OCI-LY1 (cell line): ENCODE measurements at regions not wholly inside any gene's neighbourhood (a gene's known extent, or its start where the extent isn't known, plus 50 kb on each side); places are given as distances from the start of the nearest gene placed in this dataset.

Experiments
- H2AFZ ChIP-seq: fragments of 200-600 bp; sonication (generic), shearing (Covaris generic); 2 replicates; pipeline ENCODE4 v1.6.0; 2014; ENCODE audit warnings: antibody characterized with exemption, mild to moderate bottlenecking, low read length
- H3F3A ChIP-seq: fragments of 200-600 bp; sonication (generic), shearing (Covaris generic); 2 replicates; pipeline ENCODE4 v1.6.0; 2014; ENCODE audit warnings: mild to moderate bottlenecking, antibody characterized with exemption, low read length, moderate library complexity; ENCODE audit not compliant: insufficient read depth
- H3K27ac ChIP-seq: fragments of 200-600 bp; sonication (generic); 2 replicates; pipeline ENCODE4 v1.5.1; 2014; ENCODE audit warnings: low read length, mixed run types, mild to moderate bottlenecking, low read depth; ENCODE audit not compliant: poor library complexity, severe bottlenecking
- H3K27me3 ChIP-seq: fragments of 200-600 bp; sonication (generic); 2 replicates; pipeline ENCODE4 v1.6.0; 2014; ENCODE audit warnings: antibody characterized with exemption, mild to moderate bottlenecking, low read length, moderate library complexity; ENCODE audit not compliant: insufficient read depth
- H3K36me3 ChIP-seq: fragments of 200-600 bp; sonication (generic); 2 replicates; pipeline ENCODE4 v1.6.1; 2014; ENCODE audit warnings: mild to moderate bottlenecking, antibody characterized with exemption, low read length, moderate library complexity, mixed read lengths; ENCODE audit not compliant: insufficient read depth
- H3K4me1 ChIP-seq: fragments of 200-600 bp; sonication (generic); 2 replicates; pipeline ENCODE4 v1.5.1; 2014; ENCODE audit warnings: mild to moderate bottlenecking, low read length, moderate library complexity; ENCODE audit not compliant: insufficient read depth, severe bottlenecking
- H3K4me2 ChIP-seq: fragments of 200-600 bp; sonication (generic), shearing (Covaris generic); 2 replicates; pipeline ENCODE4 v1.6.1; 2014; ENCODE audit warnings: low read length
- H3K4me3 ChIP-seq: fragments of 200-600 bp; sonication (generic); 2 replicates; pipeline ENCODE4 v1.5.1; 2014; ENCODE audit warnings: low read length, low read depth, mild to moderate bottlenecking, mixed read lengths; ENCODE audit not compliant: poor library complexity, severe bottlenecking
- H3K79me2 ChIP-seq: fragments of 200-600 bp; shearing (Covaris generic); 2 replicates; pipeline ENCODE4 v1.6.1; 2016; ENCODE audit warnings: mixed run types, low read length, mixed read lengths; ENCODE audit not compliant: insufficient read depth
- H3K9ac ChIP-seq: fragments of 200-600 bp; sonication (generic), shearing (Covaris generic); 2 replicates; pipeline ENCODE4 v1.6.1; 2014; ENCODE audit warnings: mild to moderate bottlenecking, low read length, mixed read lengths
- H3K9me2 ChIP-seq: fragments of 200-600 bp; sonication (generic), shearing (Covaris generic); 2 replicates; pipeline ENCODE4 v1.6.1; 2014; ENCODE audit warnings: low read depth, mild to moderate bottlenecking, low read length, mixed read lengths
- H3K9me3 ChIP-seq: fragments of 200-600 bp; shearing (Covaris generic); 2 replicates; pipeline ENCODE4 v1.6.1; 2014; ENCODE audit warnings: low read length, mixed read lengths
- H4K20me1 ChIP-seq: fragments of 200-600 bp; sonication (generic), shearing (Covaris generic); 2 replicates; pipeline ENCODE4 v1.6.0; 2016; ENCODE audit warnings: mild to moderate bottlenecking, low read length; ENCODE audit not compliant: insufficient read depth
- EZH2 ChIP-seq: fragments of 200-600 bp; sonication (generic), shearing (Covaris generic); IDR thresholded peaks from 2 replicates; pipeline ENCODE4 v1.8.0; 2017; ENCODE audit warnings: borderline replicate concordance, mixed run types, mild to moderate bottlenecking, antibody characterized with exemption, low read length, moderate library complexity, mixed read lengths
- TF ChIP-seq, protein P1 (sequence below): fragments of 200-600 bp; sonication (generic), shearing (Covaris generic); IDR thresholded peaks from 2 replicates; pipeline ENCODE4 v1.5.1; 2017; ENCODE audit warnings: mild to moderate bottlenecking, antibody characterized with exemption, low read length, moderate library complexity, mixed read lengths

DNA sequence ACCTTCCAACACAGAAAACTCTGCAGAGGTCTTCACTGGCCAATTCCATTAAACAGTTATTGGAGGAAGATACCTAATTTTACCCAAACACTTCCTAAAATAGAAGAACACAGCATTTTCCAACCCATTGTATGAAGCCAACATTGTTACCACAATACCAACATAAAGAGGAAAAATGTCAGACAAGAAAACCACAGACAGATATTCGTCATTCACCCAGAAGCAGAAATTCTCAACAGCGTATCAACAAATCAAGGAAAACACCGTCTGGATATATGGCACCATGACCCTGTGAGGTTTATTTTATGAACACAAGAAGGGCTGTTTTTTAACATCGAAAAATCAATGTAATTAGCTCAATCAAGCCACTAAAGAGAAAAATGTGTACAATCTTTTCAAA is 255.6 kb downstream of the ASMT start:
- Histone ChIP-seq H3F3A (no peaks in the 10 kb centered on the region), H3K79me2 (no peaks in the 10 kb centered on the region), H3K4me1 (no peaks in the 10 kb centered on the region), H2AFZ (no peak overlapping the region), H3K9me3 (no peaks in the 10 kb centered on the region), H3K9ac (no peak overlapping the region), H4K20me1 (no peaks in the 10 kb centered on the region), H3K27ac (no peak overlapping the region), H3K36me3 (no peaks in the 10 kb centered on the region), H3K4me2 (no peak overlapping the region), H3K27me3 (no peaks in the 10 kb centered on the region), H3K4me3 (no peak overlapping the region), H3K9me2 (no peaks in the 10 kb centered on the region)
- no peak for TF ChIP-seq EZH2
- TF ChIP-seq, protein P1, sequence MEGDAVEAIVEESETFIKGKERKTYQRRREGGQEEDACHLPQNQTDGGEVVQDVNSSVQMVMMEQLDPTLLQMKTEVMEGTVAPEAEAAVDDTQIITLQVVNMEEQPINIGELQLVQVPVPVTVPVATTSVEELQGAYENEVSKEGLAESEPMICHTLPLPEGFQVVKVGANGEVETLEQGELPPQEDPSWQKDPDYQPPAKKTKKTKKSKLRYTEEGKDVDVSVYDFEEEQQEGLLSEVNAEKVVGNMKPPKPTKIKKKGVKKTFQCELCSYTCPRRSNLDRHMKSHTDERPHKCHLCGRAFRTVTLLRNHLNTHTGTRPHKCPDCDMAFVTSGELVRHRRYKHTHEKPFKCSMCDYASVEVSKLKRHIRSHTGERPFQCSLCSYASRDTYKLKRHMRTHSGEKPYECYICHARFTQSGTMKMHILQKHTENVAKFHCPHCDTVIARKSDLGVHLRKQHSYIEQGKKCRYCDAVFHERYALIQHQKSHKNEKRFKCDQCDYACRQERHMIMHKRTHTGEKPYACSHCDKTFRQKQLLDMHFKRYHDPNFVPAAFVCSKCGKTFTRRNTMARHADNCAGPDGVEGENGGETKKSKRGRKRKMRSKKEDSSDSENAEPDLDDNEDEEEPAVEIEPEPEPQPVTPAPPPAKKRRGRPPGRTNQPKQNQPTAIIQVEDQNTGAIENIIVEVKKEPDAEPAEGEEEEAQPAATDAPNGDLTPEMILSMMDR = no peak

GRCh38 chrX:1871887-1872286 is 257.0 kb downstream of the ASMT start:
- H3K4me3 ChIP-seq = no peak overlapping the region
- TF ChIP-seq, protein P1 = no peak
- no peak for TF ChIP-seq EZH2
- no peaks in the 10 kb centered on the region for H3K79me2 ChIP-seq
- no peaks in the 10 kb centered on the region for H3K9me3 ChIP-seq
- no peaks in the 10 kb centered on the region for H3F3A ChIP-seq
- no peak overlapping the region for H3K4me2 ChIP-seq
- H2AFZ ChIP-seq = no peak overlapping the region
- no peaks in the 10 kb centered on the region for H3K9me2 ChIP-seq
- no peaks in the 10 kb centered on the region for H3K27me3 ChIP-seq
- no peaks in the 10 kb centered on the region for H4K20me1 ChIP-seq
- no peaks in the 10 kb centered on the region for H3K36me3 ChIP-seq
- no peak overlapping the region for H3K9ac ChIP-seq
- H3K4me1 ChIP-seq = no peaks in the 10 kb centered on the region
- no peak overlapping the region for H3K27ac ChIP-seq

DNA sequence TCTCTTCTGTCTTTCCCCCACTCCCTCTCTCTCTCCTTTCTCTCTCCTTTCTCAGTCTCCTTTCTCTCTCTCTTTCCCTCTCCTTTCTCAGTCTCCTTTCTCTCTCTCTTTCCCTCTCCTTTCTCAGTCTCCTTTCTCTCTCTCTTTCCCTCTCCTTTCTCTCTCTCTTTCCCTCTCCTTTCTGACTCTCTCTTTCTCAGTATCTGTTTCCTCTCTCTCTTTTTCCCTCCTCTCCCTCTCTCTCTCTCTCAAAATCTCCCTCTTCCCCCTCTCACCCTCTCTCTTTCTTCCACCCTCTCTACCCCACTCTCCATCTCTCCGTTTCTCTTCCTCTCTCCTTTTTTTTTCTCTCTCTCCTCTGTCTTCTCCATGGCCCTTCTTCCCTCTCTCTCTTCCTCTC is 258.8 kb downstream of the ASMT start:
- H3K4me1 ChIP-seq = no peaks in the 10 kb centered on the region
- H3K9ac ChIP-seq = no peak overlapping the region
- H3K4me3 ChIP-seq = no peak overlapping the region
- H4K20me1 ChIP-seq = no peaks in the 10 kb centered on the region
- no peaks in the 10 kb centered on the region for H3K79me2 ChIP-seq
- H2AFZ ChIP-seq = no peak overlapping the region
- no peaks in the 10 kb centered on the region for H3K27me3 ChIP-seq
- H3K27ac ChIP-seq = no peak overlapping the region
- TF ChIP-seq, protein P1 = no peak
- no peak for TF ChIP-seq EZH2
- no peaks in the 10 kb centered on the region for H3F3A ChIP-seq
- H3K9me2 ChIP-seq = no peaks in the 10 kb centered on the region
- H3K36me3 ChIP-seq = no peaks in the 10 kb centered on the region
- no peaks in the 10 kb centered on the region for H3K9me3 ChIP-seq
- H3K4me2 ChIP-seq = no peak overlapping the region
